ENCODE measurements at regions not wholly inside any gene's neighbourhood (a gene's known extent, or its start where the extent isn't known, plus 50 kb on each side); places are given as distances from the start of the nearest gene placed in this dataset.

GRCh38 chr4:37132351-37132974 is 112.1 kb upstream of the NWD2 start:
- TF ChIP-seq CTCF (IDR thresholded peaks at IDR 0.05): no peak
- no peak for TF ChIP-seq EP300 (IDR thresholded peaks at IDR 0.05)
- TF ChIP-seq POLR2A (IDR thresholded peaks at IDR 0.05): no peak
- no peak for TF ChIP-seq POLR2AphosphoS5 (IDR thresholded peaks at IDR 0.05)

Measured in sigmoid colon (tissue), 4 donors.